LNCAP (cell line): ENCODE measurements at regions not wholly inside any gene's neighbourhood (a gene's known extent, or its start where the extent isn't known, plus 50 kb on each side); places are given as distances from the start of the nearest gene placed in this dataset.

Experiments
- TF ChIP-seq, protein P1 (sequence below): fragments of 450-650 bp; IDR thresholded peaks from 2 replicates; pipeline ENCODE4 v1.5.1; 2017; ENCODE audit warnings: mild to moderate bottlenecking

DNA sequence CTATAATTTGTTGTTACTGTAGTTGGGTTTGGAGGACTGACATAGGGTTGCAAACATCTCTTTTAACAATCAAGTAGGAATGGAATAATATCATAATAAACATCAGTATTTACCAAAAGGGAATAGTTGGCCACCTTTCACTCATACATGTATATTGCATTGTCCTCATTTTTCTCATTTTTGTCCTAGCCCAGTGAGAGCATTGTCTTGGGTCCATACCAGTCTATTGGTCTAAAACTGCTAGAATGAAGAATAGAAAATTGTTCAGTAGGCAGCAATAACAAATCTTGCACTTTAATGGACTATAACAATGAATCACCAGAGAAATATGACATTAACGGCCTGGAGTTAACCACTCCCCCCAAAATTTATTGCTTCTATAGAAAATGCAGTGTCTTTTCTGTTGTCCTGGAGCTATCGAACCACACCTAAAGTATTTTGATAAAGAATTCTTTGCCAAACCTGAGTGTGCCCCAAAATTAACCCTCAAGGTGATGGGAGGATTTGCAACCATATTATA lies 80.9 kb upstream of the IL33 start:
- TF ChIP-seq, protein P1, sequence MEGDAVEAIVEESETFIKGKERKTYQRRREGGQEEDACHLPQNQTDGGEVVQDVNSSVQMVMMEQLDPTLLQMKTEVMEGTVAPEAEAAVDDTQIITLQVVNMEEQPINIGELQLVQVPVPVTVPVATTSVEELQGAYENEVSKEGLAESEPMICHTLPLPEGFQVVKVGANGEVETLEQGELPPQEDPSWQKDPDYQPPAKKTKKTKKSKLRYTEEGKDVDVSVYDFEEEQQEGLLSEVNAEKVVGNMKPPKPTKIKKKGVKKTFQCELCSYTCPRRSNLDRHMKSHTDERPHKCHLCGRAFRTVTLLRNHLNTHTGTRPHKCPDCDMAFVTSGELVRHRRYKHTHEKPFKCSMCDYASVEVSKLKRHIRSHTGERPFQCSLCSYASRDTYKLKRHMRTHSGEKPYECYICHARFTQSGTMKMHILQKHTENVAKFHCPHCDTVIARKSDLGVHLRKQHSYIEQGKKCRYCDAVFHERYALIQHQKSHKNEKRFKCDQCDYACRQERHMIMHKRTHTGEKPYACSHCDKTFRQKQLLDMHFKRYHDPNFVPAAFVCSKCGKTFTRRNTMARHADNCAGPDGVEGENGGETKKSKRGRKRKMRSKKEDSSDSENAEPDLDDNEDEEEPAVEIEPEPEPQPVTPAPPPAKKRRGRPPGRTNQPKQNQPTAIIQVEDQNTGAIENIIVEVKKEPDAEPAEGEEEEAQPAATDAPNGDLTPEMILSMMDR = no peak

DNA sequence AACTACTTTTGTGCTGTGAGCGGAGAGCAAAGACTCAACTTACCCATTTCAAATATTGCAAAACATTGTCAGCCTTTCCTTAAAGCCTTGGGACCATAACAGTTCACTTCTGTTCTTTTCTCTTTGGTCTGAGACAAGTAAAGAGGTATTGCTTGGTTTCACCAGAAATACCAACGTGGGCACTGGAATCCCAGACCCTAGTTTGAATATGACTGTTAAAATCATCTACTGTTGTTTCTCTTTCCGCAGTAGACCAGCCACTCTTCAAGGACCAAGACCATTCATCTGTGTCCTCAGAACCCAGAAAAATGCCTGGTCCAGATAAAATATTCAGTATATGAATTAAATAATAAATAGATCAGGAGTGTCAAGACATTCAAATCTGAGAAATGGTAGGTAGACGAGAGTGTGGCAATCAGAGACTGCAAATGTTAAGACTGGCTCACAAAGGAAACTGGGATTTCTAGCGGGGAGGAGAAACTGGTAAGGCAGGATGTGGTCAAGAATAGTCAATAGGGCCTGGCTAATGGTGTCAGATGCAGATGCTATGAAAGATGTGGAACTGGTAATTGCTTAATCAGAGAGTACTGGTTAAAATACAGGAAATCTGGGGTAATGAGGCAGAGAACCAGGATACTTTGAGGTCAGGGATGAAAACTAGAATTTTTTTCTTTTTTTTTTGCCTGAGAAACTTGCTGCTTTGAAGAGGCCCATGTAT lies 82.1 kb upstream of the IL33 start:
- TF ChIP-seq, protein P1 = no peak

DNA sequence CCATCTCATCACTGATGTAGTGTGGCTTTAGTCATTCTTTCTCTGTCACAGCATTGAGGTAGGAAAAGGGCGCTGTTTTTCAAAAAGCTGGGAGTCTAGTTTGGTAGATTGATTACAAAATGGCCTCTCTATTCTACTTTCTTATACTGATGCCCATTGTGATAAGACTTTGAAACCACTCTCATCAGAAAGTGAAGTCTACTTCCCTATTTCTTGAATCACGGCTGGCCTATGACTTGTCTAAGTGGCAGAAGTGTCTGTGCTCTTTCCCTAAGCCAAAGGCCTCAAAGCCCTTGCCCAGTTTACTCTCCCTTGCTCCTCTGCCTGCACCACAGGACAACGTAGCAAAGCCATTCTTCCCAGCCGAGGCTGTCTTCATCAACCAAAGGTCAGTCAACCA lies 83.0 kb upstream of the IL33 start:
- TF ChIP-seq, protein P1 = no peak

- TF ChIP-seq, protein P1 = no peak
These were observed 87.6 kb upstream of the IL33 start for GRCh38 chr9:6128030-6128429.

DNA sequence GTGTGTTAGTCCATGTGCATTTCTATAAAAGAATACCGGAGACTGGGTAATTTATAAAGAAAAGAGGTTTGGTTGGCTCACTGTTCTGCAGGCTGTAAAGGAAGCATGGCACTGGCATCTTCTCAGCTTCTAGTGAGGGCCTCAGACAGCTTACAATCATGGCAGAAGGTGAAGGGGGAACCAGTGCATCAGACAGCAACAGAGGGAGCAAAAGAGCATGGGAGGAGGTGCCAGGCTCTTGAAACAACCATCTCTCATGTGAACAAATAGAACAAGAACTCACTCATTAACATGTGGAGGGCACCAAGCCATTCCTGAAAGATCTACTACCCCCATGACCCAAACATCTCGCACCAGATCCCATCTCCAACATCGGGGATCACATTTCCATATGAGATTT lies 89.2 kb upstream of the IL33 start:
- TF ChIP-seq, protein P1 = no peak

- TF ChIP-seq, protein P1 = no peak
These were observed 92.2 kb upstream of the IL33 start for GRCh38 chr9:6123416-6123815.

GRCh38 chr9:6121707-6122106 lies 93.9 kb upstream of the IL33 start:
- TF ChIP-seq, protein P1 = no peak

- TF ChIP-seq, protein P1 = no peak
These were observed 99.0 kb upstream of the RANBP6 start for GRCh38 chr9:6114424-6114823.
